Stimulated activated CD8-positive, alpha-beta memory T cell treated with anti-CD3 and anti-CD28 coated beads, Interleukin-7, amount 100 ng/mL, for 24 hours (primary cell): ENCODE measurements at regions not wholly inside any gene's neighbourhood (a gene's known extent, or its start where the extent isn't known, plus 50 kb on each side); places are given as distances from the start of the nearest gene placed in this dataset.

Experiments
- DNase-seq: peaks from one replicate; pipeline ENCODE4 v3.0.0-alpha.2; 2020; ENCODE audit warnings: low read depth

- DNase-seq: no peak
Observed at GRCh38 chr17:72426321-72426720, 305.5 kb downstream of the SOX9 start.

GRCh38 chr17:72426948-72427760 lies 306.3 kb downstream of the SOX9 start:
- DNase-seq: no peak

GRCh38 chr17:72427761-72428109 lies 306.9 kb downstream of the SOX9 start:
- no peak for DNase-seq

- DNase-seq: no peak
Observed at GRCh38 chr17:72429066-72429638, 308.3 kb downstream of the SOX9 start.

GRCh38 chr17:72430611-72431432 lies 310.0 kb downstream of the SOX9 start:
- no peak for DNase-seq

GRCh38 chr17:72432143-72432621 lies 311.4 kb downstream of the SOX9 start:
- no peak for DNase-seq

GRCh38 chr17:72432881-72433280 lies 312.1 kb downstream of the SOX9 start:
- no peak for DNase-seq

GRCh38 chr17:72433797-72434196 lies 313.0 kb downstream of the SOX9 start:
- no peak for DNase-seq

GRCh38 chr17:72434581-72434980 lies 313.8 kb downstream of the SOX9 start:
- no peak for DNase-seq

GRCh38 chr17:72434991-72435618 lies 314.3 kb downstream of the SOX9 start:
- DNase-seq: no peak

GRCh38 chr17:72438783-72439182 lies 318.0 kb downstream of the SOX9 start:
- DNase-seq: no peak

GRCh38 chr17:72439893-72440502 lies 319.2 kb downstream of the SOX9 start:
- DNase-seq: no peak

- DNase-seq: no peak
Observed at GRCh38 chr17:72440961-72441360, 320.1 kb downstream of the SOX9 start.

- no peak for DNase-seq
Observed at GRCh38 chr17:72441909-72442308, 321.1 kb downstream of the SOX9 start.

GRCh38 chr17:72444517-72445054 lies 323.8 kb downstream of the SOX9 start:
- DNase-seq: no peak

- no peak for DNase-seq
Observed at GRCh38 chr17:72445055-72445991, 324.5 kb downstream of the SOX9 start.

GRCh38 chr17:72446118-72446517 lies 325.3 kb downstream of the SOX9 start:
- DNase-seq: no peak

GRCh38 chr17:72446525-72447250 lies 325.9 kb downstream of the SOX9 start:
- no peak for DNase-seq

GRCh38 chr17:72447251-72447640 lies 326.4 kb downstream of the SOX9 start:
- DNase-seq: no peak

GRCh38 chr17:72448019-72448418 lies 327.2 kb downstream of the SOX9 start:
- no peak for DNase-seq
